ENCODE measurements at regions not wholly inside any gene's neighbourhood (a gene's known extent, or its start where the extent isn't known, plus 50 kb on each side); places are given as distances from the start of the nearest gene placed in this dataset.

DNA sequence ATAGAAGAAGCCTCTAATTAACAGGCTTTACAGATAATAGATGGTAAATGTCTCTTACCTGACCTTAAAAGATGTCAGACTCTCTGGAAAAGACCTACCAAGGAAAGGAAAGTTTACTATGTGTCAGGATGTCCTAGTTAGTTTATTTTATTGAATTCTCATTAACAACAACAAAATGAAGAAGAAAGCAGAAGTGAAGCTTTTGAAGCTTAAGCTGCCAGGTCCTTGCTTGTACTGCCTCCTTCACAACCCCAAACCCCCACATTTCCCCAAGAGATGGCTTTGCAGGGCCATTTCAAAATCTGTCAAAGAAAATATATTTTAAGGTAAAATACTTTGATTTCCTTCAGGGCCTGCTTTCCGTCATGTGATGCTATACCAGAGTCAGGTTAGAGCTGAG lies 798.4 kb downstream of the TUSC7 start:
- no peak overlapping the region for H3K4me3 ChIP-seq (ENCODE audit: low read depth, low read length)
- no peaks in the 10 kb centered on the region; the same call in 1 of the 2 replicates for H3K9me3 ChIP-seq (ENCODE audit: control insufficient read depth, insufficient read depth, low read length)
- H3K27ac ChIP-seq (ENCODE audit: low read depth, low read length): no peak overlapping the region
- H3K27me3 ChIP-seq (ENCODE audit: control insufficient read depth, insufficient read depth, low read length): no peaks in the 10 kb centered on the region
- CTCF ChIA-PET: interaction anchor here (2.2 kb wide), 1 partner anchor 18 kb away, joined by 5 read pairs; no protein-coding TSS in a partner anchor
- TF ChIP-seq, protein P1, sequence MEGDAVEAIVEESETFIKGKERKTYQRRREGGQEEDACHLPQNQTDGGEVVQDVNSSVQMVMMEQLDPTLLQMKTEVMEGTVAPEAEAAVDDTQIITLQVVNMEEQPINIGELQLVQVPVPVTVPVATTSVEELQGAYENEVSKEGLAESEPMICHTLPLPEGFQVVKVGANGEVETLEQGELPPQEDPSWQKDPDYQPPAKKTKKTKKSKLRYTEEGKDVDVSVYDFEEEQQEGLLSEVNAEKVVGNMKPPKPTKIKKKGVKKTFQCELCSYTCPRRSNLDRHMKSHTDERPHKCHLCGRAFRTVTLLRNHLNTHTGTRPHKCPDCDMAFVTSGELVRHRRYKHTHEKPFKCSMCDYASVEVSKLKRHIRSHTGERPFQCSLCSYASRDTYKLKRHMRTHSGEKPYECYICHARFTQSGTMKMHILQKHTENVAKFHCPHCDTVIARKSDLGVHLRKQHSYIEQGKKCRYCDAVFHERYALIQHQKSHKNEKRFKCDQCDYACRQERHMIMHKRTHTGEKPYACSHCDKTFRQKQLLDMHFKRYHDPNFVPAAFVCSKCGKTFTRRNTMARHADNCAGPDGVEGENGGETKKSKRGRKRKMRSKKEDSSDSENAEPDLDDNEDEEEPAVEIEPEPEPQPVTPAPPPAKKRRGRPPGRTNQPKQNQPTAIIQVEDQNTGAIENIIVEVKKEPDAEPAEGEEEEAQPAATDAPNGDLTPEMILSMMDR (IDR thresholded peaks at IDR 0.05; ENCODE audit: low read depth, low read length): no peak
- no peak for DNase-seq (ENCODE audit: low read depth, low spot score)
- POLR2A ChIA-PET: no interaction called here

DNA sequence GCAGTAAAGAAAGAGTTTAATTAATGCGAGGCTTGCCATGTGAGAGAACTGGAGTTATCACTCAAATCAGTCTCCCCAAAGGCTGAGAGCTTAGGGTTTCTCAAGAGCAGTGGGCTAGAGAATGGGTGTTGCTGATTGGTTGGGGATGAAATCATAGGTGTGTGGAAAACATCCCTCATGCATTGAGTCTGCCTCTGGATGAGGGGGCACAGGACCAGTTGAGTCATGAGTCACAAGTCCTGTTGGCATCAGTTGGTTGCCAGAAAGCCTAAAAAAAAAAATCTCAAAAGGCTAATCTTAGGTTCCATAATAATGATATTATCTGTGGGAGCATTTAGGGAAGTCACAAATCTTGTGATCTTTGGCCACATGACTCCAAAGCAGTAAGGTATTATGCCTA lies 800.3 kb downstream of the TUSC7 start:
- Histone ChIP-seq H3K27ac (ENCODE audit: low read depth, low read length) (no peak overlapping the region), H3K27me3 (ENCODE audit: control insufficient read depth, insufficient read depth, low read length) (no peaks in the 10 kb centered on the region), H3K4me3 (ENCODE audit: low read depth, low read length) (no peak overlapping the region), H3K9me3 (ENCODE audit: control insufficient read depth, insufficient read depth, low read length) (no peaks in the 10 kb centered on the region; the same call in 1 of the 2 replicates)
- CTCF ChIA-PET: interaction anchor here (0.9 kb wide), 1 partner anchor 487 kb away, joined by 3 read pairs; no protein-coding TSS in a partner anchor
- no peak for DNase-seq (ENCODE audit: low read depth, low spot score)
- TF ChIP-seq, protein P1 (IDR thresholded peaks at IDR 0.05; ENCODE audit: low read depth, low read length): no peak
- POLR2A ChIA-PET: no interaction called here

DNA sequence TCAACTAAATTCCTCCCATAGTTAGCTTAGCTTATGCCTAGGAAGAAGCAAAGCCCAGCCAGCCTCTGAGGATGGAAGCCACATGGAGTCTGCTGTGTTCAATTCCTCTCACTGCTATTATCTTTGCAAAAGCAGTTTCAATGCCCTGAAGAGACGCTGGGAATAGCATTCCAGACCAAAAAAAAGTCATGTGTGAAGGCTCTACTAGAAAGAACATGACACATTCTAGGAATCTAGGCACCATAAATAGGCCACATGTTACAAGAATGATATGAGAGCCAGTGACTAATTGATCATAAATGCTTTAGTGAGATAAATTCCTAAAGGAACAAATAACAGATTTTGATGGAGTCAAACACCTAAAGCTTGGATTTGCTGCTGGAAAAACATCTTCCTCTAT lies 800.8 kb downstream of the TUSC7 start:
- no peak overlapping the region for H3K4me3 ChIP-seq (ENCODE audit: low read depth, low read length)
- TF ChIP-seq, protein P1 (IDR thresholded peaks at IDR 0.05; ENCODE audit: low read depth, low read length): no peak
- no peaks in the 10 kb centered on the region; the same call in 1 of the 2 replicates for H3K9me3 ChIP-seq (ENCODE audit: control insufficient read depth, insufficient read depth, low read length)
- DNase-seq (ENCODE audit: low read depth, low spot score): no peak
- no peak overlapping the region for H3K27ac ChIP-seq (ENCODE audit: low read depth, low read length)
- ChIA-PET POLR2A (no interaction called here), CTCF (no interaction called here)
- no peaks in the 10 kb centered on the region for H3K27me3 ChIP-seq (ENCODE audit: control insufficient read depth, insufficient read depth, low read length)

DNA sequence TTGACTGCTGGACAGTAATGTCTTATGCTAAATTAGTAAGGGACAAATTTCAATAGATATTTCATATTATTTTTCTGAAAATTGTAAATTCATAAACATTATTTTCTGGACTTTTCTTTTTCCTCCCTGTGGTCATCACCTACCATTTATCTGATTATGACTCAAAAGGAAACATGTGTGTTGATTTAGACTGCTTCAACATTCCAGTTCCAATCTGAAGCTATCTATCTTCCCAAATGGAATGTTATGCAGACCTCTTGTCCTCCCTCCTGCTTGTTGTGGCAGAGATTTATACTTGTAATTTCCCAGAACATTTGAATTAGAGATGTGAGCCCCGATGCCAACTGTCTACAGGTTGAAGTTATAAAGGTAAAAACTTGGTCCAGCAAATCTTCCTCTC lies 803.4 kb downstream of the TUSC7 start:
- no peaks in the 10 kb centered on the region; the same call in 1 of the 2 replicates for H3K9me3 ChIP-seq (ENCODE audit: control insufficient read depth, insufficient read depth, low read length)
- H3K27ac ChIP-seq (ENCODE audit: low read depth, low read length): no peak overlapping the region
- DNase-seq (ENCODE audit: low read depth, low spot score): no peak
- ChIA-PET CTCF (no interaction called here), POLR2A (no interaction called here)
- no peaks in the 10 kb centered on the region for H3K27me3 ChIP-seq (ENCODE audit: control insufficient read depth, insufficient read depth, low read length)
- no peak overlapping the region for H3K4me3 ChIP-seq (ENCODE audit: low read depth, low read length)
- TF ChIP-seq, protein P1 (IDR thresholded peaks at IDR 0.05; ENCODE audit: low read depth, low read length): no peak

DNA sequence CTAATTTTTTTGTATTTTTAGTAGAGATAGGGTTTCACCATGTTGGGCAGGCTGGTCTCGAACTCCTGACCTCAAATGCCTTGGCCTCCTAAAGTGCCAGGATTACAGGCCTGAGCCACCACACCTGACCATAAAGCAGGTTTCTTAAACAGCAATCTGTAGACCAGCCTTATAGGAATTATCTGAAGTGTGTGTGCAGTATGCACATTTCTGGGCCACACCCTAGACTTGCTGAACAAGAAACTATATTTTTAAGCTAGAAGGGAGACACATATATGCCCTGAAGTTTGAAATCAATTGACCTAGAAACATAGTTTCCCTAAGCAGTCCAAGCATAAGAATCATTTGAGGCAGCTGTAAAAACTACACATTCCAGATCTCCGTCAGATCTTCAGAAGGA lies 805.7 kb downstream of the TUSC7 start:
- Histone ChIP-seq H3K27ac (ENCODE audit: low read depth, low read length) (no peak overlapping the region), H3K9me3 (ENCODE audit: control insufficient read depth, insufficient read depth, low read length) (no peaks in the 10 kb centered on the region), H3K27me3 (ENCODE audit: control insufficient read depth, insufficient read depth, low read length) (no peaks in the 10 kb centered on the region), H3K4me3 (ENCODE audit: low read depth, low read length) (no peak overlapping the region)
- no peak for DNase-seq (ENCODE audit: low read depth, low spot score)
- TF ChIP-seq, protein P1 (IDR thresholded peaks at IDR 0.05; ENCODE audit: low read depth, low read length): no peak
- CTCF ChIA-PET: interaction anchor here (0.7 to 1.0 kb wide), 2 partner anchors 10 to 11 kb away, joined by 3 to 4 read pairs; no protein-coding TSS in a partner anchor
- POLR2A ChIA-PET: no interaction called here
